Progenitor cell of endocrine pancreas (in vitro differentiated cells): ENCODE measurements at regions not wholly inside any gene's neighbourhood (a gene's known extent, or its start where the extent isn't known, plus 50 kb on each side); places are given as distances from the start of the nearest gene placed in this dataset.

Experiments used
- DNase-seq: peaks from one replicate; pipeline ENCODE4 v3.0.0; 2021; ENCODE audit warnings: low spot score; ENCODE audit not compliant: unreplicated experiment
- H3K27ac Mint-ChIP-seq: 2 replicates; pipeline ENCODE4 v1.8.0; 2021; ENCODE audit warnings: mild to moderate bottlenecking, moderate library complexity, mixed read lengths
- H3K27me3 Mint-ChIP-seq: 2 replicates; pipeline ENCODE4 v1.8.0; 2021; ENCODE audit warnings: mixed read lengths
- H3K36me3 Mint-ChIP-seq: 2 replicates; pipeline ENCODE4 v1.8.0; 2022; ENCODE audit warnings: mixed read lengths; ENCODE audit not compliant: insufficient read depth
- H3K4me1 Mint-ChIP-seq: 2 replicates; pipeline ENCODE4 v1.8.0; 2021; ENCODE audit warnings: low read depth, mixed read lengths
- H3K4me3 Mint-ChIP-seq: 2 replicates; pipeline ENCODE4 v1.8.0; 2021; ENCODE audit warnings: low read depth, mild to moderate bottlenecking, moderate library complexity, mixed read lengths
- H3K9me3 Mint-ChIP-seq: 2 replicates; pipeline ENCODE4 v1.8.0; 2021; ENCODE audit warnings: low read depth, mixed read lengths
- TF ChIP-seq, protein P1 (sequence below): fragments of 200-600 bp; sonication (generic); IDR thresholded peaks from one replicate; pipeline ENCODE4 v1.5.0; 2021; ENCODE audit warnings: antibody characterized with exemption, mild to moderate bottlenecking; ENCODE audit not compliant: unreplicated experiment

DNA sequence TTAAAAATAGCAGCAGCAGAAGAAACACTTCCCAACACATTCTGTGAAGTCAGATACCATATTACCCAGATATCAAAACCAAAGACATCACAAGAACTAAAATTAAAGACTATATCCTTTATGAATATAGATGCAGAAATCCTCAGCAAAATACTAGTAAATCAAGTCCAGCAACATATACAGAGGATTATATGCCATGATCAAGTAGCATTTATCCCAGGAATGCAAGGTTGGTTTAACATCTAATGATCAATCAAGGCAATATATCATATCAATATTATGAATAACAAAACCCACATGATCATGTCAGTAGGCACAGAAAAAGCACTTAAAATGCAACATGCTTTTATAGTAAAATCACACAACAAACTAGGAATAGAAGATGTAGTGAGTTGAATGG, 88.1 kb downstream of the RPS24 start:
- Mint-ChIP-seq H3K36me3 (peaks cover 1% of the 10 kb centered on the region), H3K4me3 (no peak overlapping the region), H3K4me1 (no peaks in the 10 kb centered on the region), H3K27me3 (peaks cover 12% of the 10 kb centered on the region), H3K27ac (no peak overlapping the region), H3K9me3 (peaks cover 12% of the 10 kb centered on the region)
- TF ChIP-seq, protein P1, sequence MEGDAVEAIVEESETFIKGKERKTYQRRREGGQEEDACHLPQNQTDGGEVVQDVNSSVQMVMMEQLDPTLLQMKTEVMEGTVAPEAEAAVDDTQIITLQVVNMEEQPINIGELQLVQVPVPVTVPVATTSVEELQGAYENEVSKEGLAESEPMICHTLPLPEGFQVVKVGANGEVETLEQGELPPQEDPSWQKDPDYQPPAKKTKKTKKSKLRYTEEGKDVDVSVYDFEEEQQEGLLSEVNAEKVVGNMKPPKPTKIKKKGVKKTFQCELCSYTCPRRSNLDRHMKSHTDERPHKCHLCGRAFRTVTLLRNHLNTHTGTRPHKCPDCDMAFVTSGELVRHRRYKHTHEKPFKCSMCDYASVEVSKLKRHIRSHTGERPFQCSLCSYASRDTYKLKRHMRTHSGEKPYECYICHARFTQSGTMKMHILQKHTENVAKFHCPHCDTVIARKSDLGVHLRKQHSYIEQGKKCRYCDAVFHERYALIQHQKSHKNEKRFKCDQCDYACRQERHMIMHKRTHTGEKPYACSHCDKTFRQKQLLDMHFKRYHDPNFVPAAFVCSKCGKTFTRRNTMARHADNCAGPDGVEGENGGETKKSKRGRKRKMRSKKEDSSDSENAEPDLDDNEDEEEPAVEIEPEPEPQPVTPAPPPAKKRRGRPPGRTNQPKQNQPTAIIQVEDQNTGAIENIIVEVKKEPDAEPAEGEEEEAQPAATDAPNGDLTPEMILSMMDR: no peak
- DNase-seq: no peak

DNA sequence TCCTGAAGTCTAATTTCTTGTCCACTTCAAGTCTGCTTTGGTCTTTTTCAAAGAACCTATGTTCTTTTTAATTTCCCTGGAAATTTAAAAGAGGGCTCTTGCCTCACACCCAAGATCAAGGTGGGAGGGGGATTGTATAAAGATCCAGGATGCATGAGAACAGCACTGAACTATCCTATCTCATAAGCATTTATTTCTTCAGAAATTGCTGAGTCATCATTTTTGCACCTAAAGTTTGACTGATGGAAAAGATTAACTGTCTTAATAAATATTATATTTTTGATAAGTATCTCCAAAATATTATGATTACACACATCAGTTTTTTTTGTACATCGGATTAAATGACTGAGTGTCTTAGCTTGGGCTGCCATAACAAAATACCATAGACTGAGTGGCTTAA, 90.5 kb downstream of the RPS24 start:
- Mint-ChIP-seq H3K27me3 (peaks cover 8% of the 10 kb centered on the region), H3K4me3 (no peak overlapping the region), H3K4me1 (no peaks in the 10 kb centered on the region), H3K36me3 (peaks cover 1% of the 10 kb centered on the region), H3K9me3 (peaks cover 12% of the 10 kb centered on the region), H3K27ac (no peak overlapping the region)
- no peak for DNase-seq
- TF ChIP-seq, protein P1: no peak

DNA sequence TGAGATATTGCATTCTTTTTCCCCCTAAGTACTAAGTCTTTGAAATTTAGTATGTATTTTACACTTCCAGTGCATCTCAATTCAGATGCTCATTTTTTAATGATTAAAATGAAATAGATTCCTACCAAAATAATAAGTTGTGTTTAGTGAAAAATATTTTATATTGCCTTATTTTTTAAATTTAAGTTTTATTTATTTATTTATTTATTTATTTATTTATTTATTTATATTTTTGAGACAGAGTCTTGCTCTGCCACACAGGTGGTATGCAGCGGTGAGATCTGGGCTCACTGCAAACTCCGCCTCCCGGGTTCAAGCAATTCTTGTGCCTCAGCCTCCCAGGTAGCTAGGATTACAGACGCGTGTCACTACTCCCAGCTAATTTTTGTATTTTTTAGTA, 95.5 kb downstream of the RPS24 start:
- Mint-ChIP-seq H3K9me3 (no peaks in the 10 kb centered on the region), H3K27ac (no peak overlapping the region), H3K4me3 (no peak overlapping the region), H3K27me3 (peaks cover 3% of the 10 kb centered on the region), H3K4me1 (peaks cover 5% of the 10 kb centered on the region), H3K36me3 (no peaks in the 10 kb centered on the region)
- DNase-seq: no peak
- TF ChIP-seq, protein P1: no peak

DNA sequence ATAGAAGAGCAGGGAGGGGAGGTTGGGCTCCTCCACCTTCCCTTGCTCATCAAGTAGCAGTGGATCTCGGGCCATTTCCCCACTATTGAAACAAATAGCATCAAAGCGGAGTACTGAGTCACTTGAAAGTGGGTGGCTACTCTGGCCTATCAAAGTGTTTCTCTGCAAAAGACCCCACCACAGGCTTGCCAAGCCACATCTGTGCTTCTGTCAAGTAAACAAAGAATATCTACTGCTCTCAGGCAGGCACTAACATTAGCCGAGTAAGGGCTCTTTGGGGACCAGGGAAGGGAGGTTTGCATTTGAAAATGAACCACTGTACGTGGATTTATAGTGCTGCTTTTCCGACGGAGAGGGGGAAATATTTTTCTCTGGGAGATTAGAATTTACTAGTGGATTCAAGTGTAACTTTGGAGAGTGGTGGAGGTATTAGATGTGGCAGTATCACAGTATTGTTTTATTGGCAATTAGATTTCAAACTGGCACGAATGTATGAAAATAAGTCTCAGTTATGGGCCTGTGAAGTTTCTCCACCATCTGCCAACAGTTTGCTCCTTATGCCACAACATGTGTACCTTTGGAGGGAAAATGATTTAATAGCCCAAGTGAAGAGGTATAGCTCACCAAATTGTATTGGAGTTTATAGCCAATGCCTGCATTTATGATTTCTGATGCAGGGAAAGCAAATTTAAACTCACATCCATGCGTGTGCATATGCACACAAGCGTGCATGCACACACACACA, 97.5 kb downstream of the RPS24 start:
- Mint-ChIP-seq H3K36me3 (no peaks in the 10 kb centered on the region), H3K27ac (peak overlapping the region; percentile 45), H3K9me3 (no peaks in the 10 kb centered on the region), H3K4me1 (peaks cover 5% of the 10 kb centered on the region), H3K4me3 (no peak overlapping the region), H3K27me3 (peaks cover 3% of the 10 kb centered on the region)
- no peak for DNase-seq
- TF ChIP-seq, protein P1: no peak

DNA sequence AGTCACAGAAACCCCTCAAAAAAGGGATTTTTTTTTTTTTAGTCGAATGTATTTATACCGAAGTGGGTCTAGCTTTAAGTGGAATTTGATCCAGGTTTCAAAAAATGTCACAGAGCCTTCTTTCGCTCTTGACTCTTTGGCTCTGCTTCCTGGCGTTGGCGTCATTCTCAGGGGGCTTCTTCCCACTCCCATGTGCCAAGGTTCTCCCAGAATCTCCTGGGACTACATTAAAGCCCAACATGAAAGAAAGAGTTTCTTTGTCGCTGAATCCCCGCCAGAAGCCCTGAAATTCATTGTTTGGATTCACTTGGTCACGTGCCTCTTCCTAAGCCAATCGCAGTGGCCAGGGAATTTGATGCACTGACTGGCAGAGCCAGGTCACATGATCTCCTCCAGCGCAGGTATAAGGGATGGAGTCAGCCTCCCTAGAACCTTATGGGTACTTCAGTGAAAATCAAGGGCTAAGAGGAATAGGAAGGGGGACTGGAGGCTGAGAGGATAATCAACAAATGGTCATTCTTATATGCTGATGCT, 101.2 kb downstream of the RPS24 start:
- no peak overlapping the region for H3K4me3 Mint-ChIP-seq
- TF ChIP-seq, protein P1: no peak

More for the DNA sequence above, 101.2 kb downstream of the RPS24 start:
- Mint-ChIP-seq H3K9me3 (no peaks in the 10 kb centered on the region), H3K27me3 (peaks cover 7% of the 10 kb centered on the region), H3K36me3 (no peaks in the 10 kb centered on the region), H3K27ac (no peak overlapping the region), H3K4me1 (peaks cover 12% of the 10 kb centered on the region)
- DNase-seq: no peak
